Colonic mucosa (tissue), 4 donors: ENCODE measurements at regions not wholly inside any gene's neighbourhood (a gene's known extent, or its start where the extent isn't known, plus 50 kb on each side); places are given as distances from the start of the nearest gene placed in this dataset.

ENCODE experiments used
- DNase-seq: peaks from one replicate; pipeline ENCODE4 v3.0.0-alpha.2; 2020
- H3K27ac ChIP-seq: fragments of 200-600 bp; one replicate; pipeline ENCODE4 v1.8.0; 2021
- H3K27me3 ChIP-seq: fragments of 200-600 bp; one replicate; pipeline ENCODE4 v1.8.0; 2021
- H3K36me3 ChIP-seq: fragments of 200-600 bp; one replicate; pipeline ENCODE4 v1.8.0; 2021
- H3K4me1 ChIP-seq: fragments of 200-600 bp; one replicate; pipeline ENCODE4 v1.8.0; 2021; ENCODE audit warnings: mild to moderate bottlenecking
- H3K4me3 ChIP-seq: fragments of 200-600 bp; one replicate; pipeline ENCODE4 v1.8.0; 2021
- H3K9ac ChIP-seq, 2 donors: one replicate each; pipeline ENCODE4 v1.7.0; 2013; ENCODE audit warnings: control low read depth in 2 of 2, low read depth in 2 of 2, low read length in 2 of 2
- H3K9me3 ChIP-seq: fragments of 200-600 bp; one replicate; pipeline ENCODE4 v1.8.0; 2021
- intact Hi-C: fragments of 100-400 bp; cut with DNase I; formaldehyde crosslinking; loops from one replicate; pipeline ENCODE4 v1.14.1; 2022
- TF ChIP-seq, protein P1 (sequence below): fragments of 200-600 bp; IDR thresholded peaks from one replicate; pipeline ENCODE4 v1.8.0; 2022; ENCODE audit warnings: antibody characterized with exemption, mild to moderate bottlenecking
- donor health status: healthy.
- donor health status: DM: no; HTN: no; CAD: no.
- donor health status: DM: no; HTN: no; CAD: no.

DNA sequence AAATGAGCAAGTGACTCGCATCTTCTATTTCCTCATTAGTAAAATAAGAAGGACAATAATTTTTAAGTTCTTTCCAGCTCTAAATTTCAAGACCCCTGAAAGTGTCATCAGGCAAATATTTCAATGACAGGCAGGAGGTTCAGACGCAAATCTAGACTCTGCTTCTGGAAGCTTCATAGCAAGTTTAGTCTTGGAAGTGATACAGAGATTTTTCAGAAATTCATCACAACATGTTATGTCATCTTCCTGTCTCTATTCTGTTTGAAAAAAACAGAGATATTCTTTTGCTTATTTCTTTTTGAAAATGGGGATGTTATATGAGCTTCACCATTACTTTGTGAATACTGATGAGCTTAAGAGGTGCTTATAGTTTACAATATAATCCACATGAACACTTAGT lies 74.0 kb downstream of the C3orf85 start:
- Histone ChIP-seq H3K4me3 (no peak overlapping the region), H3K4me1 (no peaks in the 10 kb centered on the region), H3K27ac (no peak overlapping the region), H3K36me3 (no peaks in the 10 kb centered on the region), H3K27me3 (no peaks in the 10 kb centered on the region), H3K9me3 (no peaks in the 10 kb centered on the region), H3K9ac (no peak overlapping the region)
- intact Hi-C loops, result no loop called here
- DNase-seq, result no peak
- TF ChIP-seq, protein P1, sequence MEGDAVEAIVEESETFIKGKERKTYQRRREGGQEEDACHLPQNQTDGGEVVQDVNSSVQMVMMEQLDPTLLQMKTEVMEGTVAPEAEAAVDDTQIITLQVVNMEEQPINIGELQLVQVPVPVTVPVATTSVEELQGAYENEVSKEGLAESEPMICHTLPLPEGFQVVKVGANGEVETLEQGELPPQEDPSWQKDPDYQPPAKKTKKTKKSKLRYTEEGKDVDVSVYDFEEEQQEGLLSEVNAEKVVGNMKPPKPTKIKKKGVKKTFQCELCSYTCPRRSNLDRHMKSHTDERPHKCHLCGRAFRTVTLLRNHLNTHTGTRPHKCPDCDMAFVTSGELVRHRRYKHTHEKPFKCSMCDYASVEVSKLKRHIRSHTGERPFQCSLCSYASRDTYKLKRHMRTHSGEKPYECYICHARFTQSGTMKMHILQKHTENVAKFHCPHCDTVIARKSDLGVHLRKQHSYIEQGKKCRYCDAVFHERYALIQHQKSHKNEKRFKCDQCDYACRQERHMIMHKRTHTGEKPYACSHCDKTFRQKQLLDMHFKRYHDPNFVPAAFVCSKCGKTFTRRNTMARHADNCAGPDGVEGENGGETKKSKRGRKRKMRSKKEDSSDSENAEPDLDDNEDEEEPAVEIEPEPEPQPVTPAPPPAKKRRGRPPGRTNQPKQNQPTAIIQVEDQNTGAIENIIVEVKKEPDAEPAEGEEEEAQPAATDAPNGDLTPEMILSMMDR, result no peak

DNA sequence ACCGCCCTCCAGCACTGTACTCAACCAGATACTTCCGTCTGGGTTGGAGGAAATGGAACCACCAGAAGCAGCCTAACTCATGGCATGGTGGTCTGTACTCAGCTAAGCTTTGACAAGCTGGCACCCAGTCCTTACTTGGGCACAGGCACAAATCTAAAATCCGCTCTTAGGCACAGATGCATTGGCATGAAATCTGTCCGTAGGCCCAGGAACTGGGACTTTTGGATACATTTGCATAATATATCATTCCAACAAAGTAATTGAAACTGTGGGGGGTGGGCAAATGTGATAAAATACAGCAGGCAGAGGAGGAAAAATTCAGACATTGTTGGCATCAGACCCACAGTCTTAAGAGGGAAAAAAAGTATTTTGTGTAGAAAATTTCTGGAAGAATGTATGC lies 75.4 kb downstream of the C3orf85 start:
- H3K4me1 ChIP-seq, result no peaks in the 10 kb centered on the region

DNA sequence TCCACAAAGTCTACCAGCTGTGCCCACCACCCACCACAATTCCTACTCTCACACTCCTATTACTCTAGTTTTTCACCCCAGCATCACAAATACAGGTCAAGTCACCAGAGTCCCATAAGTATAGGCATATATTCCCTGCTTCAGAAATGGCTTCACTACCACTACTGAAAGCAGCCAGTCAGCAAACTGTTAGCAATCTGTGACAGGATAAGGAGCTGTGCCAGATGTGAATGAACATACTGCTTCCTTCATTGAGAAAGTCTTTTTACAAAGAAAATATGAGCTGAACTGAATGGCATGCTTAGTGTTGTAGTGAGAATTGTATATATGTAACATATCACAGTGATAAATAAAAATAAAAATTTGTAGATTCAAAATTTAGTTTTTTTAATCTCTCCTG lies 76.8 kb downstream of the C3orf85 start:
- Histone ChIP-seq H3K36me3 (no peaks in the 10 kb centered on the region), H3K4me1 (no peaks in the 10 kb centered on the region), H3K27ac (no peak overlapping the region), H3K4me3 (no peak overlapping the region), H3K9ac (no peak overlapping the region), H3K9me3 (no peaks in the 10 kb centered on the region), H3K27me3 (no peaks in the 10 kb centered on the region)
- intact Hi-C loops, result no loop called here
- DNase-seq, result no peak
- TF ChIP-seq, protein P1, result no peak

More for the DNA sequence above, 75.4 kb downstream of the C3orf85 start:
- DNase-seq, result no peak
- TF ChIP-seq, protein P1, result no peak
- Histone ChIP-seq H3K9ac (no peak overlapping the region), H3K36me3 (no peaks in the 10 kb centered on the region), H3K9me3 (no peaks in the 10 kb centered on the region), H3K4me3 (no peak overlapping the region), H3K27ac (no peak overlapping the region), H3K27me3 (no peaks in the 10 kb centered on the region)
- intact Hi-C loops, result no loop called here

DNA sequence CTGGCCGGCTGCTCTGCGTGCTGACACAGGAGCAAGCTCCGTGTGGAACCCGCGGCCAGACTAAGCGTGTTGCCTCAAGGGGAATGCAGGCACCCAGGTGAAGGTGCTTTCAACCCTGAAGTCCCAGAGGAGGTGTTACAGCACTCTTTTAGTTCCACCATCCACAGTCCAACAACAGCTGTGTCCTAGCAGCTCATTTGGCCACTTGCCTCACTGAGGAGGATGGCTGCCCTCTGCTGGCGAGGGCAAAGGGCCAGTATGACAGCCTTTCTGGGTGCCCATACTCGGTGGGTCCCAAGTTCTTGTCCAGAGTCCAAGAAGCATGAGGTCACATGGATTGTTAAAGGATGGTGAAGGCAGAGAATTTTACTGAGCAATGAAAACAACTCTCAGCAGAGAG lies 87.8 kb downstream of the C3orf85 start:
- no peaks in the 10 kb centered on the region for H3K9me3 ChIP-seq
- no peaks in the 10 kb centered on the region for H3K4me1 ChIP-seq
- H3K36me3 ChIP-seq, result no peaks in the 10 kb centered on the region
- H3K4me3 ChIP-seq, result no peak overlapping the region
- H3K27ac ChIP-seq, result no peak overlapping the region
- H3K9ac ChIP-seq, result no peak overlapping the region
- intact Hi-C loops, result loop anchor here (10.0 kb wide), 1 partner anchor 180 kb away; no protein-coding TSS in a partner anchor
- TF ChIP-seq, protein P1, result peak; percentile 45
- no peaks in the 10 kb centered on the region for H3K27me3 ChIP-seq
- peak; percentile 65 for DNase-seq

DNA sequence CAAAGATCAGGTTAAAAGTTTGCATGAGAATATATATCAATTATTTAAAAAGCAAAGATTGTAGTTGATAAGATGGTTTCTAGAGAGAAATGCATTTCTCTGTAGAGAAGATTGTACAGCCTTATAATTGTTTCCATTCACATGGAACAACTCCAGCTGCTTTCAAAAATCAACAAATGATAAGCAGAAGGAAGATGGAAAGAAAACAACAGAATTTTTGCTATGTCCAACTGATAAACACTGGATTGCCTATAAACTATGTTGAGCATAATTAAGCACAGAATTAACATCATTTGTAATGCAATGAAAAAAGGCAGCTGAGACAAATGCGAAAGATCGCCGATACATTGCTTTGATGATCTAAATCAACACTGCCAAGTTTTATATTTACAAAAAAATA lies 89.0 kb downstream of the C3orf85 start:
- Histone ChIP-seq H3K9ac (no peak overlapping the region), H3K9me3 (no peaks in the 10 kb centered on the region), H3K4me3 (no peak overlapping the region), H3K27ac (no peak overlapping the region), H3K27me3 (no peaks in the 10 kb centered on the region), H3K4me1 (no peaks in the 10 kb centered on the region), H3K36me3 (no peaks in the 10 kb centered on the region)
- TF ChIP-seq, protein P1, result no peak
- intact Hi-C loops, result loop anchor here (10.0 kb wide), 1 partner anchor 181 kb away; no protein-coding TSS in a partner anchor
- no peak for DNase-seq
